ENCODE measurements at regions not wholly inside any gene's neighbourhood (a gene's known extent, or its start where the extent isn't known, plus 50 kb on each side); places are given as distances from the start of the nearest gene placed in this dataset.

- no peak for DNase-seq (ENCODE audit: low read depth in 2 of 2)
These were observed 200.5 kb downstream of the FAT3 start for GRCh38 chr11:92425127-92425526.

GRCh38 chr11:92432515-92432914 lies 207.9 kb downstream of the FAT3 start:
- no peak for TF ChIP-seq EZH2 (IDR thresholded peaks at IDR 0.05; ENCODE audit: low read length, missing control alignments)
- TF ChIP-seq CTCF (conservative IDR thresholded peaks at IDR 0.05 in 1 of 2, IDR thresholded peaks at IDR 0.05 in 1 of 2; ENCODE audit: low read depth in 1 of 2, low read length in 2 of 2), result no peak

More at GRCh38 chr11:92425127-92425526, 200.5 kb downstream of the FAT3 start:
- Histone ChIP-seq H3K4me1 (ENCODE audit: control insufficient read depth, extremely low read depth, insufficient read depth, low read length) (peaks cover 8% of the 10 kb centered on the region), H3K27me3 (ENCODE audit: control insufficient read depth, insufficient read depth, low read length) (no peaks in the 10 kb centered on the region), H3K9ac (ENCODE audit: insufficient read depth, low read length) (no peak overlapping the region), H2AFZ (ENCODE audit: low read length) (no peak overlapping the region), H3K4me3 (replicated peaks in 1 of 4; ENCODE audit: control extremely low read depth in 1 of 4, insufficient read depth in 1 of 4, low read depth in 3 of 4, low read length in 4 of 4) (no peak overlapping the region), H4K20me1 (ENCODE audit: control insufficient read depth, extremely low read depth, insufficient read depth, low read length) (no peaks in the 10 kb centered on the region), H3K9me3 (ENCODE audit: control insufficient read depth, insufficient read depth, low read depth, low read length) (no peaks in the 10 kb centered on the region), H3K79me2 (ENCODE audit: control insufficient read depth, insufficient read depth, low read length) (no peaks in the 10 kb centered on the region), H3K27ac (ENCODE audit: insufficient read depth, low read length) (no peak overlapping the region), H3K4me2 (ENCODE audit: extremely low read depth, insufficient read depth, low read length) (no peak overlapping the region), H3K36me3 (ENCODE audit: control insufficient read depth, insufficient read depth, low read length) (no peaks in the 10 kb centered on the region)
- no peak for TF ChIP-seq CTCF (conservative IDR thresholded peaks at IDR 0.05 in 1 of 2, IDR thresholded peaks at IDR 0.05 in 1 of 2; ENCODE audit: low read depth in 1 of 2, low read length in 2 of 2)
- TF ChIP-seq EZH2 (IDR thresholded peaks at IDR 0.05; ENCODE audit: low read length, missing control alignments), result no peak

GRCh38 chr11:92436034-92436920 lies 211.7 kb downstream of the FAT3 start:
- H3K4me3 ChIP-seq (replicated peaks in 1 of 4; ENCODE audit: control extremely low read depth in 1 of 4, insufficient read depth in 1 of 4, low read depth in 3 of 4, low read length in 4 of 4), result no peak overlapping the region
- no peaks in the 10 kb centered on the region for H3K27me3 ChIP-seq (ENCODE audit: control insufficient read depth, insufficient read depth, low read length)
- H3K27ac ChIP-seq (ENCODE audit: insufficient read depth, low read length), result no peak overlapping the region
- no peaks in the 10 kb centered on the region for H3K4me1 ChIP-seq (ENCODE audit: control insufficient read depth, extremely low read depth, insufficient read depth, low read length)
- TF ChIP-seq EZH2 (IDR thresholded peaks at IDR 0.05; ENCODE audit: low read length, missing control alignments) (no peak), CTCF (conservative IDR thresholded peaks at IDR 0.05 in 1 of 2, IDR thresholded peaks at IDR 0.05 in 1 of 2; ENCODE audit: low read depth in 1 of 2, low read length in 2 of 2) (no peak)
- no peaks in the 10 kb centered on the region for H3K36me3 ChIP-seq (ENCODE audit: control insufficient read depth, insufficient read depth, low read length)
- no peaks in the 10 kb centered on the region for H3K79me2 ChIP-seq (ENCODE audit: control insufficient read depth, insufficient read depth, low read length)
- H3K9ac ChIP-seq (ENCODE audit: insufficient read depth, low read length), result no peak overlapping the region
- H4K20me1 ChIP-seq (ENCODE audit: control insufficient read depth, extremely low read depth, insufficient read depth, low read length), result no peaks in the 10 kb centered on the region
- no peak for DNase-seq (ENCODE audit: low read depth in 2 of 2)
- H3K4me2 ChIP-seq (ENCODE audit: extremely low read depth, insufficient read depth, low read length), result no peak overlapping the region
- no peak overlapping the region for H2AFZ ChIP-seq (ENCODE audit: low read length)
- no peaks in the 10 kb centered on the region for H3K9me3 ChIP-seq (ENCODE audit: control insufficient read depth, insufficient read depth, low read depth, low read length)

More at GRCh38 chr11:92432515-92432914, 207.9 kb downstream of the FAT3 start:
- Histone ChIP-seq H4K20me1 (ENCODE audit: control insufficient read depth, extremely low read depth, insufficient read depth, low read length) (no peaks in the 10 kb centered on the region), H3K4me1 (ENCODE audit: control insufficient read depth, extremely low read depth, insufficient read depth, low read length) (no peaks in the 10 kb centered on the region), H3K4me3 (replicated peaks in 1 of 4; ENCODE audit: control extremely low read depth in 1 of 4, insufficient read depth in 1 of 4, low read depth in 3 of 4, low read length in 4 of 4) (no peak overlapping the region), H3K36me3 (ENCODE audit: control insufficient read depth, insufficient read depth, low read length) (no peaks in the 10 kb centered on the region), H3K4me2 (ENCODE audit: extremely low read depth, insufficient read depth, low read length) (no peak overlapping the region), H3K9me3 (ENCODE audit: control insufficient read depth, insufficient read depth, low read depth, low read length) (no peaks in the 10 kb centered on the region), H2AFZ (ENCODE audit: low read length) (no peak overlapping the region), H3K27ac (ENCODE audit: insufficient read depth, low read length) (no peak overlapping the region), H3K27me3 (ENCODE audit: control insufficient read depth, insufficient read depth, low read length) (no peaks in the 10 kb centered on the region), H3K79me2 (ENCODE audit: control insufficient read depth, insufficient read depth, low read length) (no peaks in the 10 kb centered on the region), H3K9ac (ENCODE audit: insufficient read depth, low read length) (no peak overlapping the region)
- DNase-seq (ENCODE audit: low read depth in 2 of 2), result no peak
